Vagina (tissue), 2 donors: ENCODE measurements at regions not wholly inside any gene's neighbourhood (a gene's known extent, or its start where the extent isn't known, plus 50 kb on each side); places are given as distances from the start of the nearest gene placed in this dataset.

ENCODE experiments used
- DNase-seq, 2 donors: peaks; one replicate each; pipeline ENCODE4 v3.0.0-alpha.2; 2017; ENCODE audit errors: extremely low spot score in 2 of 2
- H3K27ac ChIP-seq: fragments of 200-600 bp; sonication (generic); one replicate; pipeline ENCODE4 v1.5.1; 2019
- H3K27me3 ChIP-seq: fragments of 200-600 bp; sonication (generic); one replicate; pipeline ENCODE4 v1.5.1; 2019
- H3K36me3 ChIP-seq, 2 donors: fragments of 200-600 bp; sonication (generic); one replicate each; pipeline ENCODE4 v1.5.1; 2017 to 2019
- H3K4me1 ChIP-seq: fragments of 200-600 bp; sonication (generic); one replicate; pipeline ENCODE4 v1.5.1; 2019
- H3K4me3 ChIP-seq, 2 donors: fragments of 200-600 bp; sonication (generic); 1 replicate in 1 of 2; 2 replicates in 1 of 2; pipeline ENCODE4 v1.5.1; 2016 to 2019
- H3K9me3 ChIP-seq: fragments of 200-600 bp; sonication (generic); one replicate; pipeline ENCODE4 v1.5.1; 2019
- POLR2A ChIP-seq, 2 donors: fragments of 450-650 bp; IDR thresholded peaks; one replicate each; pipeline ENCODE4 v1.6.1; 2017; ENCODE audit warnings: antibody characterized with exemption in 2 of 2, mild to moderate bottlenecking in 2 of 2, moderate library complexity in 2 of 2
- POLR2AphosphoS5 ChIP-seq, 2 donors: sonication (generic); formaldehyde crosslinking; IDR thresholded peaks; one replicate each; pipeline ENCODE4 v1.9.0; 2017; ENCODE audit warnings: antibody characterized with exemption in 2 of 2, mild to moderate bottlenecking in 2 of 2, low read depth in 1 of 2; ENCODE audit not compliant: insufficient read depth in 1 of 2
- intact Hi-C: fragments of 100-400 bp; cut with DNase I; formaldehyde crosslinking; loops from one replicate; pipeline ENCODE4 v1.15.1; 2023
- TF ChIP-seq, protein P1 (sequence below), 3 experiments: fragments of 450-650 bp in 2 of 3; fragments of 200-600 bp in 1 of 3; sonication (generic) in 1 of 3; IDR thresholded peaks; one replicate each; pipeline ENCODE4 v1.5.1; 2017 to 2019; ENCODE audit warnings: antibody characterized with exemption in 3 of 3, mild to moderate bottlenecking in 2 of 3, moderate library complexity in 2 of 3

GRCh38 chr2:111708476-111709180 lies 175.4 kb downstream of the ANAPC1 start:
- Histone ChIP-seq H3K4me3 (no peak overlapping the region), H3K9me3 (no peaks in the 10 kb centered on the region), H3K27me3 (no peaks in the 10 kb centered on the region), H3K4me1 (peaks cover 16% of the 10 kb centered on the region), H3K36me3 (no peaks in the 10 kb centered on the region), H3K27ac (no peak overlapping the region)
- intact Hi-C loops: no loop called here
- TF ChIP-seq, protein P1, sequence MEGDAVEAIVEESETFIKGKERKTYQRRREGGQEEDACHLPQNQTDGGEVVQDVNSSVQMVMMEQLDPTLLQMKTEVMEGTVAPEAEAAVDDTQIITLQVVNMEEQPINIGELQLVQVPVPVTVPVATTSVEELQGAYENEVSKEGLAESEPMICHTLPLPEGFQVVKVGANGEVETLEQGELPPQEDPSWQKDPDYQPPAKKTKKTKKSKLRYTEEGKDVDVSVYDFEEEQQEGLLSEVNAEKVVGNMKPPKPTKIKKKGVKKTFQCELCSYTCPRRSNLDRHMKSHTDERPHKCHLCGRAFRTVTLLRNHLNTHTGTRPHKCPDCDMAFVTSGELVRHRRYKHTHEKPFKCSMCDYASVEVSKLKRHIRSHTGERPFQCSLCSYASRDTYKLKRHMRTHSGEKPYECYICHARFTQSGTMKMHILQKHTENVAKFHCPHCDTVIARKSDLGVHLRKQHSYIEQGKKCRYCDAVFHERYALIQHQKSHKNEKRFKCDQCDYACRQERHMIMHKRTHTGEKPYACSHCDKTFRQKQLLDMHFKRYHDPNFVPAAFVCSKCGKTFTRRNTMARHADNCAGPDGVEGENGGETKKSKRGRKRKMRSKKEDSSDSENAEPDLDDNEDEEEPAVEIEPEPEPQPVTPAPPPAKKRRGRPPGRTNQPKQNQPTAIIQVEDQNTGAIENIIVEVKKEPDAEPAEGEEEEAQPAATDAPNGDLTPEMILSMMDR (IDR thresholded peaks at IDR 0.05): no peak
- no peak for TF ChIP-seq POLR2AphosphoS5 (IDR thresholded peaks at IDR 0.05; ENCODE audit: insufficient read depth in 1 of 2, low read depth in 1 of 2)
- TF ChIP-seq POLR2A (IDR thresholded peaks at IDR 0.05): no peak
- peak in 1 of 2 donors; percentile 42 for DNase-seq

- no peak overlapping the region for H3K4me3 ChIP-seq
- peaks cover 16% of the 10 kb centered on the region for H3K4me1 ChIP-seq
- no peak for DNase-seq
- intact Hi-C loops: no loop called here
- TF ChIP-seq POLR2A (IDR thresholded peaks at IDR 0.05) (no peak), POLR2AphosphoS5 (IDR thresholded peaks at IDR 0.05; ENCODE audit: insufficient read depth in 1 of 2, low read depth in 1 of 2) (no peak)
- TF ChIP-seq, protein P1 (IDR thresholded peaks at IDR 0.05): no peak
- no peaks in the 10 kb centered on the region for H3K27me3 ChIP-seq
- H3K27ac ChIP-seq: no peak overlapping the region
- H3K9me3 ChIP-seq: no peaks in the 10 kb centered on the region
- no peaks in the 10 kb centered on the region for H3K36me3 ChIP-seq
These were observed 174.7 kb downstream of the ANAPC1 start for GRCh38 chr2:111709321-111709720.

GRCh38 chr2:111710085-111710484 lies 173.9 kb downstream of the ANAPC1 start:
- Histone ChIP-seq H3K4me1 (peaks cover 14% of the 10 kb centered on the region), H3K36me3 (no peaks in the 10 kb centered on the region), H3K27ac (no peak overlapping the region), H3K4me3 (no peak overlapping the region), H3K27me3 (no peaks in the 10 kb centered on the region), H3K9me3 (no peaks in the 10 kb centered on the region)
- intact Hi-C loops: no loop called here
- peak in 1 of 2 donors; percentile 76 for DNase-seq
- TF ChIP-seq, protein P1 (IDR thresholded peaks at IDR 0.05): no peak
- TF ChIP-seq POLR2A (IDR thresholded peaks at IDR 0.05) (no peak), POLR2AphosphoS5 (IDR thresholded peaks at IDR 0.05; ENCODE audit: insufficient read depth in 1 of 2, low read depth in 1 of 2) (no peak)

DNA sequence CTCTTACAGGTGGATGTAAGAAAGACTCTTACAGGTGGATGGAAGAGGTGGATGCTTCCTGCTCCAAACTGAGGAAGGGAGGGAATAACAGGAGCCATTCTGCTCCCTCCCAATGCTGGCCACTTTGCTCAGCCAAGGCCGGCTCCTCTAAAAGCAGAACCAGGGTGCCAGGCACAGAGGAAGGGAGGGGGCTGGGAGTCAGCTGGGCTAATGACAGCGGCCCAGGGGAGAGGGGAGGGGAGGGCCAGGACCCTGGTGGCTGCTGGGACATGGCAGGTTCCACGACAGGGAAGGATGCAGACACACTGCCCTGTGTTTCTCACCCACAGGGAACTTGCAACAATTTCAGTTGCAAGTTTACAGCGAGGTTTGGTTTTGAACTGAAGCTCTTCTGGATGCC lies 173.4 kb downstream of the ANAPC1 start:
- Histone ChIP-seq H3K27ac (no peak overlapping the region), H3K4me1 (peaks cover 9% of the 10 kb centered on the region), H3K4me3 (no peak overlapping the region), H3K27me3 (no peaks in the 10 kb centered on the region), H3K9me3 (no peaks in the 10 kb centered on the region), H3K36me3 (no peaks in the 10 kb centered on the region)
- peak in 1 of 2 donors; percentile 49 for DNase-seq
- TF ChIP-seq, protein P1 (IDR thresholded peaks at IDR 0.05): no peak
- TF ChIP-seq POLR2AphosphoS5 (IDR thresholded peaks at IDR 0.05; ENCODE audit: insufficient read depth in 1 of 2, low read depth in 1 of 2): no peak
- TF ChIP-seq POLR2A (IDR thresholded peaks at IDR 0.05): no peak
- intact Hi-C loops: no loop called here

GRCh38 chr2:111711270-111711669 lies 172.7 kb downstream of the ANAPC1 start:
- intact Hi-C loops: no loop called here
- no peak overlapping the region for H3K4me3 ChIP-seq
- no peaks in the 10 kb centered on the region for H3K36me3 ChIP-seq
- no peak for TF ChIP-seq POLR2AphosphoS5 (IDR thresholded peaks at IDR 0.05; ENCODE audit: insufficient read depth in 1 of 2, low read depth in 1 of 2)
- no peak for TF ChIP-seq POLR2A (IDR thresholded peaks at IDR 0.05)
- TF ChIP-seq, protein P1 (IDR thresholded peaks at IDR 0.05): no peak
- no peaks in the 10 kb centered on the region for H3K27me3 ChIP-seq
- H3K4me1 ChIP-seq: peaks cover 4% of the 10 kb centered on the region
- DNase-seq: peak in 1 of 2 donors; percentile 52
- H3K27ac ChIP-seq: no peak overlapping the region
- H3K9me3 ChIP-seq: no peaks in the 10 kb centered on the region
